Esophagus squamous epithelium (tissue), 4 donors: ENCODE measurements at regions not wholly inside any gene's neighbourhood (a gene's known extent, or its start where the extent isn't known, plus 50 kb on each side); places are given as distances from the start of the nearest gene placed in this dataset.

ENCODE experiments used
- POLR2A ChIP-seq, 4 donors: fragments of 450-650 bp; IDR thresholded peaks; one replicate each; pipeline ENCODE4 v1.6.1; 2017; ENCODE audit warnings: antibody characterized with exemption in 4 of 4, mild to moderate bottlenecking in 4 of 4, moderate library complexity in 3 of 4
- TF ChIP-seq, protein P1 (sequence below), 6 experiments: fragments of 450-650 bp in 4 of 6; fragments of 200-600 bp in 2 of 6; sonication (generic) in 2 of 6; IDR thresholded peaks; one replicate each; pipeline ENCODE4 v1.5.1; 2016 to 2019; ENCODE audit warnings: antibody characterized with exemption in 6 of 6, mild to moderate bottlenecking in 4 of 6, moderate library complexity in 4 of 6

DNA sequence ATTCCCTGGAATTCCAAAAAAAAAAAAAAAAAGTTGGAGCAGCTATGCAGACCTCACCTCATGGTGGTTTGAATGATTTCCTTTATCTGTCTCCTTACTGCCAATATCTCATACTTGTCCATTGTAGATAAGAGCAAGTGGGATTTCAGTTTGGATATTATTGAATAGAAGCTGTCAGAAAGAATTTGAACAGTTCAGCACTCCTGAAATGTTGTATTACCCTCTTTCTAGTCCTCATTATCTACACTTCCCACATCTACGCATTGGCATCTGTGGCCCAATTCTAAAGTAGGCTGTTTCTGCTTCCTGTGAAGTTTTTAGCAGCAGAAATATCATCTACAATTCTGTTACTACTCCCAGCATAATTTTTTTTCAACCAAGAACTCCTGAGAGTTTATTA, 68.2 kb upstream of the KHDRBS2 start:
- TF ChIP-seq, protein P1, sequence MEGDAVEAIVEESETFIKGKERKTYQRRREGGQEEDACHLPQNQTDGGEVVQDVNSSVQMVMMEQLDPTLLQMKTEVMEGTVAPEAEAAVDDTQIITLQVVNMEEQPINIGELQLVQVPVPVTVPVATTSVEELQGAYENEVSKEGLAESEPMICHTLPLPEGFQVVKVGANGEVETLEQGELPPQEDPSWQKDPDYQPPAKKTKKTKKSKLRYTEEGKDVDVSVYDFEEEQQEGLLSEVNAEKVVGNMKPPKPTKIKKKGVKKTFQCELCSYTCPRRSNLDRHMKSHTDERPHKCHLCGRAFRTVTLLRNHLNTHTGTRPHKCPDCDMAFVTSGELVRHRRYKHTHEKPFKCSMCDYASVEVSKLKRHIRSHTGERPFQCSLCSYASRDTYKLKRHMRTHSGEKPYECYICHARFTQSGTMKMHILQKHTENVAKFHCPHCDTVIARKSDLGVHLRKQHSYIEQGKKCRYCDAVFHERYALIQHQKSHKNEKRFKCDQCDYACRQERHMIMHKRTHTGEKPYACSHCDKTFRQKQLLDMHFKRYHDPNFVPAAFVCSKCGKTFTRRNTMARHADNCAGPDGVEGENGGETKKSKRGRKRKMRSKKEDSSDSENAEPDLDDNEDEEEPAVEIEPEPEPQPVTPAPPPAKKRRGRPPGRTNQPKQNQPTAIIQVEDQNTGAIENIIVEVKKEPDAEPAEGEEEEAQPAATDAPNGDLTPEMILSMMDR (IDR thresholded peaks at IDR 0.05), result no peak
- TF ChIP-seq POLR2A (IDR thresholded peaks at IDR 0.05), result no peak
